ENCODE measurements at regions not wholly inside any gene's neighbourhood (a gene's known extent, or its start where the extent isn't known, plus 50 kb on each side); places are given as distances from the start of the nearest gene placed in this dataset.

- no peaks in the 10 kb centered on the region for H3K27me3 ChIP-seq (ENCODE audit: insufficient read depth, low read length)
- H3K36me3 ChIP-seq (ENCODE audit: insufficient read depth, low read length), result no peaks in the 10 kb centered on the region
- H3K4me3 ChIP-seq (ENCODE audit: insufficient read depth, low read length), result no peak overlapping the region
- H3K9me3 ChIP-seq (ENCODE audit: low read depth, low read length), result no peaks in the 10 kb centered on the region
- no peak for DNase-seq (ENCODE audit: insufficient read length, low spot score, missing footprints)
- no peak overlapping the region for H3K4me2 ChIP-seq (ENCODE audit: insufficient read depth, low read length)
- TF ChIP-seq CTCF (IDR thresholded peaks at IDR 0.05; ENCODE audit: extremely low read depth, low read depth, low read length), result no peak
- no peaks in the 10 kb centered on the region for H3K4me1 ChIP-seq (ENCODE audit: insufficient read depth, low read length)
- H4K20me1 ChIP-seq (ENCODE audit: insufficient read depth, low read length), result no peaks in the 10 kb centered on the region
- no peaks in the 10 kb centered on the region for H3K79me2 ChIP-seq (ENCODE audit: insufficient read depth, low read length)
- no peak overlapping the region for H3K27ac ChIP-seq (ENCODE audit: low read depth, low read length)
- no peak overlapping the region for H2AFZ ChIP-seq (ENCODE audit: low read length)
Measured at GRCh38 chr10:33819206-33819605, 484.7 kb upstream of the NRP1 start.

GRCh38 chr10:33818343-33818742 lies 483.9 kb upstream of the NRP1 start:
- TF ChIP-seq CTCF (IDR thresholded peaks at IDR 0.05; ENCODE audit: extremely low read depth, low read depth, low read length), result no peak
- H3K4me2 ChIP-seq (ENCODE audit: insufficient read depth, low read length), result no peak overlapping the region
- H3K4me1 ChIP-seq (ENCODE audit: insufficient read depth, low read length), result no peaks in the 10 kb centered on the region
- H3K27ac ChIP-seq (ENCODE audit: low read depth, low read length), result no peak overlapping the region
- H4K20me1 ChIP-seq (ENCODE audit: insufficient read depth, low read length), result no peaks in the 10 kb centered on the region
- H3K79me2 ChIP-seq (ENCODE audit: insufficient read depth, low read length), result no peaks in the 10 kb centered on the region
- no peak overlapping the region for H2AFZ ChIP-seq (ENCODE audit: low read length)
- no peak overlapping the region for H3K4me3 ChIP-seq (ENCODE audit: insufficient read depth, low read length)
- no peak for DNase-seq (ENCODE audit: insufficient read length, low spot score, missing footprints)
- H3K9me3 ChIP-seq (ENCODE audit: low read depth, low read length), result no peaks in the 10 kb centered on the region
- no peaks in the 10 kb centered on the region for H3K27me3 ChIP-seq (ENCODE audit: insufficient read depth, low read length)
- H3K36me3 ChIP-seq (ENCODE audit: insufficient read depth, low read length), result no peaks in the 10 kb centered on the region

- Histone ChIP-seq H2AFZ (ENCODE audit: low read length) (no peak overlapping the region), H4K20me1 (ENCODE audit: insufficient read depth, low read length) (no peaks in the 10 kb centered on the region), H3K4me1 (ENCODE audit: insufficient read depth, low read length) (no peaks in the 10 kb centered on the region), H3K9me3 (ENCODE audit: low read depth, low read length) (no peaks in the 10 kb centered on the region), H3K27ac (ENCODE audit: low read depth, low read length) (no peak overlapping the region), H3K4me3 (ENCODE audit: insufficient read depth, low read length) (no peak overlapping the region), H3K79me2 (ENCODE audit: insufficient read depth, low read length) (no peaks in the 10 kb centered on the region), H3K36me3 (ENCODE audit: insufficient read depth, low read length) (no peaks in the 10 kb centered on the region), H3K4me2 (ENCODE audit: insufficient read depth, low read length) (no peak overlapping the region), H3K27me3 (ENCODE audit: insufficient read depth, low read length) (no peaks in the 10 kb centered on the region)
- DNase-seq (ENCODE audit: insufficient read length, low spot score, missing footprints), result no peak
- TF ChIP-seq CTCF (IDR thresholded peaks at IDR 0.05; ENCODE audit: extremely low read depth, low read depth, low read length), result no peak
Measured at GRCh38 chr10:33817605-33818004, 483.1 kb upstream of the NRP1 start.

- Histone ChIP-seq H3K4me1 (ENCODE audit: insufficient read depth, low read length) (no peaks in the 10 kb centered on the region), H3K4me2 (ENCODE audit: insufficient read depth, low read length) (no peak overlapping the region), H3K27ac (ENCODE audit: low read depth, low read length) (no peak overlapping the region), H3K4me3 (ENCODE audit: insufficient read depth, low read length) (no peak overlapping the region), H3K79me2 (ENCODE audit: insufficient read depth, low read length) (no peaks in the 10 kb centered on the region), H4K20me1 (ENCODE audit: insufficient read depth, low read length) (no peaks in the 10 kb centered on the region), H3K27me3 (ENCODE audit: insufficient read depth, low read length) (no peaks in the 10 kb centered on the region), H3K9me3 (ENCODE audit: low read depth, low read length) (no peaks in the 10 kb centered on the region), H3K36me3 (ENCODE audit: insufficient read depth, low read length) (no peaks in the 10 kb centered on the region), H2AFZ (ENCODE audit: low read length) (no peak overlapping the region)
- TF ChIP-seq CTCF (IDR thresholded peaks at IDR 0.05; ENCODE audit: extremely low read depth, low read depth, low read length), result no peak
- no peak for DNase-seq (ENCODE audit: insufficient read length, low spot score, missing footprints)
Measured at GRCh38 chr10:33815776-33816175, 481.3 kb upstream of the NRP1 start.

Data from osteoblast (primary cell).